ENCODE measurements at regions not wholly inside any gene's neighbourhood (a gene's known extent, or its start where the extent isn't known, plus 50 kb on each side); places are given as distances from the start of the nearest gene placed in this dataset.
A peak's percentile ranks its signal among the peaks of the same experiment; 100 is the strongest.
"Not testable (repeated sequence)": the region's sequence is repeated elsewhere in the genome, so short reads cannot be mapped to it uniquely, and the experiment has no call there.

GRCh38 chr1:273772-274171 lies 177.7 kb downstream of the OR4F29 start:
- not testable (repeated sequence) for DNase-seq (ENCODE audit: low read depth)

- peak; percentile 59 for DNase-seq (ENCODE audit: low read depth)
Observed at GRCh38 chr1:267815-268214, 183.7 kb downstream of the OR4F29 start.

Data from Daoy (cell line).